Body of pancreas (tissue), 4 donors: ENCODE measurements at regions not wholly inside any gene's neighbourhood (a gene's known extent, or its start where the extent isn't known, plus 50 kb on each side); places are given as distances from the start of the nearest gene placed in this dataset.

Source experiments
- ATAC-seq: fragments of 150-250 bp; one replicate; pipeline ENCODE4 v1.9.1; 2016
- DNase-seq, 4 donors: peaks; one replicate each; pipeline ENCODE4 v3.0.0-alpha.2; 2019
- H3K27ac ChIP-seq, 4 donors: fragments of 200-600 bp; sonication (generic); 1 replicate in 3 of 4; 2 replicates in 1 of 4; pipeline versions ENCODE4 v1.5.1 to v1.6.1; 2016 to 2019; ENCODE audit warnings: mild to moderate bottlenecking in 1 of 4, mixed read lengths in 1 of 4, moderate library complexity in 1 of 4
- H3K27me3 ChIP-seq, 2 donors: fragments of 200-600 bp; sonication (generic); one replicate each; pipeline ENCODE4 v1.6.0; 2016; ENCODE audit warnings: mild to moderate bottlenecking in 1 of 2
- H3K36me3 ChIP-seq, 2 donors: fragments of 200-600 bp; sonication (generic); replicated peaks in 1 of 2; 2 replicates each; pipeline ENCODE4 v1.5.1; 2016; ENCODE audit warnings: low read depth in 2 of 2; ENCODE audit not compliant: insufficient read depth in 1 of 2
- H3K4me1 ChIP-seq: fragments of 200-600 bp; sonication (generic); one replicate; pipeline ENCODE4 v1.6.0; 2016
- H3K4me3 ChIP-seq, 2 donors: fragments of 200-600 bp; sonication (generic); 1 replicate in 1 of 2; 2 replicates in 1 of 2; pipeline ENCODE4 v1.5.1; 2016 to 2019
- H3K9me3 ChIP-seq, 3 donors: fragments of 200-600 bp; sonication (generic); 1 replicate in 2 of 3; 2 replicates in 1 of 3; pipeline ENCODE4 v1.5.1; 2016
- POLR2A ChIP-seq, 3 donors: fragments of 450-650 bp; IDR thresholded peaks; one replicate each; pipeline ENCODE4 v1.6.1; 2016; ENCODE audit warnings: antibody characterized with exemption in 3 of 3, mild to moderate bottlenecking in 2 of 3
- WGBS, 2 donors: methylation state at CpG; one replicate each; pipeline ENCODE4 v1.1.5; 2017; 5-methylcytosine and 5-hydroxymethylcytosine counted together
- intact Hi-C: fragments of 100-400 bp; cut with DNase I; formaldehyde crosslinking; loops from one replicate; pipeline ENCODE4 v1.15.1; 2023
- TF ChIP-seq, protein P1 (sequence below), 7 experiments: fragments of 450-650 bp in 4 of 7; fragments of 200-600 bp in 3 of 7; sonication (generic) in 3 of 7; IDR thresholded peaks; one replicate each; pipeline ENCODE4 v1.5.1; 2016 to 2019; ENCODE audit warnings: antibody characterized with exemption in 7 of 7

DNA sequence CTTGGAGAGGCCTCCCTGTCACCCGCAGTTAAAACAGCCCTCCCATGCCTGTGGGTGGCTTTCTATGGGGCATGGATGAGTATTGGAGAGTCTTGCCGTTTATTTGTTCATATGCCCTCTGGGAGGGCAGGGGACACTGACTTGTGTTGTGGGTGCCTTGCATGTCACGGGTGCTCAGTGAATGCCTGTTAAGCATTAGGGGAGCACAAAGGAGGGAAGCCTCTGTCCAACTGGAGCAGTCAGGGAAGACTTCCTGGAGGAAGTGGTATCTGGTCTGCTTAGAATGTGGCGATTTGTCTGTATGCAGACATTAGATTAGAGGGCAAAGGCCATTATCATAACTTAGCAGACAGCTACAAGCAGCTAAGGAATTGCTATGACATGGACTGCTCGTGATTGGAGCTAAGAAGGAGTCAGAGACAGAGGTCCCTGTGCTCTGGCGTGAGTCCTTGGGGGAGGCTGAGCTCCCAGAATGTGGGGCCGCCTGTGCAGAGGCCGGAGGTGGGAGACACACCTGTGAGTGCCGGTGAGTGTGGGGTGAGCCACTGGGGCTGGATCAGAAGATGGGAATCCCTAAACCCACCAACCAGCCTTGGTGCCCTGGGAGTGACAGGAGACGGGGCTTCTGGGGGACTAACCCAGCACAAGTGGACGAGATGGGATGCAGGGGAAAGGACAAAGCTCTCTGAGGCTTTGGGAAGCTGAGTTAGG lies 286.1 kb downstream of the SEC14L1 start:
- Histone ChIP-seq H3K27me3 (no peaks in the 10 kb centered on the region), H3K4me3 (no peak overlapping the region), H3K9me3 (no peaks in the 10 kb centered on the region), H3K36me3 (no peaks in the 10 kb centered on the region), H3K27ac (peak overlapping the region in 2 of 4 donors; percentile 2 to 85), H3K4me1 (peaks cover 91% of the 10 kb centered on the region)
- DNase-seq (no peak), ATAC-seq (no peak)
- 84 to 88% methylated on average over 10 to 11 of the region's 11 CpGs for WGBS, 2 donors
- no peak for TF ChIP-seq POLR2A (IDR thresholded peaks at IDR 0.05)
- TF ChIP-seq, protein P1, sequence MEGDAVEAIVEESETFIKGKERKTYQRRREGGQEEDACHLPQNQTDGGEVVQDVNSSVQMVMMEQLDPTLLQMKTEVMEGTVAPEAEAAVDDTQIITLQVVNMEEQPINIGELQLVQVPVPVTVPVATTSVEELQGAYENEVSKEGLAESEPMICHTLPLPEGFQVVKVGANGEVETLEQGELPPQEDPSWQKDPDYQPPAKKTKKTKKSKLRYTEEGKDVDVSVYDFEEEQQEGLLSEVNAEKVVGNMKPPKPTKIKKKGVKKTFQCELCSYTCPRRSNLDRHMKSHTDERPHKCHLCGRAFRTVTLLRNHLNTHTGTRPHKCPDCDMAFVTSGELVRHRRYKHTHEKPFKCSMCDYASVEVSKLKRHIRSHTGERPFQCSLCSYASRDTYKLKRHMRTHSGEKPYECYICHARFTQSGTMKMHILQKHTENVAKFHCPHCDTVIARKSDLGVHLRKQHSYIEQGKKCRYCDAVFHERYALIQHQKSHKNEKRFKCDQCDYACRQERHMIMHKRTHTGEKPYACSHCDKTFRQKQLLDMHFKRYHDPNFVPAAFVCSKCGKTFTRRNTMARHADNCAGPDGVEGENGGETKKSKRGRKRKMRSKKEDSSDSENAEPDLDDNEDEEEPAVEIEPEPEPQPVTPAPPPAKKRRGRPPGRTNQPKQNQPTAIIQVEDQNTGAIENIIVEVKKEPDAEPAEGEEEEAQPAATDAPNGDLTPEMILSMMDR (IDR thresholded peaks at IDR 0.05) = no peak
- intact Hi-C loops = no loop called here

DNA sequence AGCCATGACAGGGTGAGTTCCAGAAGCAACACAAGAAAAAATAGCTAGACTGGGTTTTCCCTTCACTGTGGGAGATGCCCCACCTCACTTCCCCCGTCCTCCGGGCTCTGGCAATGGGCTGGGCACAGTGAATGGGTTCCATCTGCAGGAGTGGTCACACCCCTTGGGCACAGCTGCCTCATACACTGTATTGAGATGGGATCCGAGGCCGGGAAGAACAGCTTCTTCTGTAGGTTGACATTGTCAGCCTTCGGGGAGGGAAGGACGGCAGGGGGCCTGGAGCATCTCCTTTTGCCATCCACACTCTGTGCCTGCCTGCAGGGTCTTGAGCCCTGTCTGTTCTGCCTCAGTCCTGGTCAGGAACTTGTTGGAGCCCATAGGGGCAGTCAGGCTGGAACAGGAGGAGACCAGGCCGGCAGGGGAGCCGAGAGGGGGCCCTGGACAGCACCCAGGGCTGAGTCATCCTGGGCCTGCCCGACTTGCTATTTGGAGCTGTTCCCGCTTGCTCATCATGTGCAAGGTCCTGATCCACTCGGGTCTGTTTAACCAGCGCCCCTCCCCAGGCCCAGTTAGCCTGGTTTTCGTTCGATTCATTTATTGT lies 286.7 kb downstream of the SEC14L1 start:
- H3K9me3 ChIP-seq = no peaks in the 10 kb centered on the region

DNA sequence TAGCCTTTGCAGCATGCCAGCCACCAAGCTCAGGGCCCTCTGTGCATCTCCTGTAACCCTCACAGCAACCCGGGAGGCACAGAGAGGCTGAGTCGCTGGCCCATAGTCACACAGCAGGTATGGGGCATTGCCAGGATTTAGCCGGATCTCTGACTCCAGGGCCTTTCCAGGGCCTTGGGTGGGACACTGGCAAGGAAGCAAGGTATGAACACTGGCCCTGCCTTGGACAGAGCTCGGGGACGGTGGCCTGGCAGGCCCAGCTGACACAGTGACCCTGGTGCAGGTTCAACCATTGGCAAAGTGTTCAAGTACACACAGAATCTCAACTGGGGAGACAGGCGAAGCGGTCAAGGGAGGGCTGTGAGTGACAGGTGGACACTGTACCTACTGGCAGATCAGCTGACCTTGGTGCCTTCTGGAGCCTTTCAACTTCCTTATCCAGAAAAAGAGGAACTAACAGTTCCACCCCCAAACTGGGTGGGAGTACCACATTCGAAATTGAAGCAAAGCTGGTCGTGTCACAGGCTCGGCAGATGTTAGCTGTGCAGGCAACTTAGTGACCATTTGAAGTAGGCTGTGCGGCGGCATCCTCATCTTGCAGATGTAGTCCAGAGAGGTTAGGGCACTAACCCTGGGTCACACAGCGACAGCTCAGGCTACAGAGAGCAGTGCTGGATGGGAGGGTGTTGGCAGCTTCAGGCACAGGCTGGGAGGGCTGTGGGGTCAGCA lies 287.4 kb downstream of the SEC14L1 start:
- ATAC-seq (no peak), DNase-seq (peak in 1 of 4 donors; percentile 57)
- intact Hi-C loops = no loop called here
- H3K27me3 ChIP-seq = no peaks in the 10 kb centered on the region
- no peak overlapping the region for H3K4me3 ChIP-seq
- H3K27ac ChIP-seq = peak overlapping the region in 3 of 4 donors; percentile 76 to 85 (median 78)
- 66 to 74% methylated on average over 11 to 13 of the region's 13 CpGs for WGBS, 2 donors
- TF ChIP-seq, protein P1 (IDR thresholded peaks at IDR 0.05) = no peak
- TF ChIP-seq POLR2A (IDR thresholded peaks at IDR 0.05) = no peak
- H3K4me1 ChIP-seq = peaks cover 78% of the 10 kb centered on the region
- H3K36me3 ChIP-seq = no peaks in the 10 kb centered on the region
- no peaks in the 10 kb centered on the region for H3K9me3 ChIP-seq

More for the DNA sequence above, 286.7 kb downstream of the SEC14L1 start:
- intact Hi-C loops = no loop called here
- H3K4me1 ChIP-seq = peaks cover 85% of the 10 kb centered on the region
- no peaks in the 10 kb centered on the region for H3K27me3 ChIP-seq
- no peak for TF ChIP-seq POLR2A (IDR thresholded peaks at IDR 0.05)
- TF ChIP-seq, protein P1 (IDR thresholded peaks at IDR 0.05) = no peak
- H3K27ac ChIP-seq = peak overlapping the region in 2 of 4 donors; percentile 17 to 85
- no peak for ATAC-seq
- peak in 3 of 4 donors; percentile 41 to 54 (median 42) for DNase-seq
- WGBS, 2 donors = 63 to 69% methylated on average over 12 to 14 of the region's 14 CpGs
- H3K36me3 ChIP-seq = no peaks in the 10 kb centered on the region
- no peak overlapping the region for H3K4me3 ChIP-seq

DNA sequence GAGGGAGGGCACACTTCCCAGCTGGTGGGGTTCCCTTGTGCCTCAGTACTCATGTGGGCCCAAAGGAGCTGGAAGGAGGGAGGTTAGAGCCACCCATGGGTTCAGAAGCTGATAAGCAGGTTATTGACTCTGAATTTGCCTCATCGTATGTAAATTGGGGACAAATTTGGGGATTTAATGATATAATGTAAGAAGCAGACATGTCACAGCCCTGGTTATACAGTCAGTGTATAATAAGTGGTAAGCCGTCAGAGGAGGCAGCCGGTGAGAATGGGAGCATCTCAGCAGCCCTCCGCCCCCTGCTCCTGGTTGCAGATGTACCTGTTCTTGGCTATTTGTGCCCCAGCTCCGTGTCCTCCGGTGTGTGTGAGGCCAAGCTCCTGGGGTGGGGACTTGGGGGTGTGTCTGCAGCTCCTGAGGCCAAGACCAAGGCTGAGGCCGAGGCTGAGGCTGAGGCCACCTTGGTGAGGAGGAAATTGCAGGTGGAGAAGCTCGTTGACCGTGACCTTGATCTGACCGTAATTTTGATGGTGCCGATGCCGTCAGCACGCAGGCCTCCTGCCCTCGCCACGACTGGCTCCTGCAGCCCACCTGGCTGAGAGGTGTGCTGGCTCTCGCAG lies 288.1 kb downstream of the SEC14L1 start:
- H3K27ac ChIP-seq = peak overlapping the region in 3 of 4 donors; percentile 76 to 85 (median 78)
- no peaks in the 10 kb centered on the region for H3K36me3 ChIP-seq
- H3K27me3 ChIP-seq = no peaks in the 10 kb centered on the region
- intact Hi-C loops = no loop called here
- WGBS, 2 donors = 67 to 76% methylated on average over 13 to 15 of the region's 16 CpGs
- TF ChIP-seq, protein P1 (IDR thresholded peaks at IDR 0.05) = no peak
- no peak for TF ChIP-seq POLR2A (IDR thresholded peaks at IDR 0.05)
- no peak for ATAC-seq
- DNase-seq = no peak
- peaks cover 75% of the 10 kb centered on the region for H3K4me1 ChIP-seq
- no peak overlapping the region for H3K4me3 ChIP-seq
- H3K9me3 ChIP-seq = no peaks in the 10 kb centered on the region
